ENCODE measurements at regions not wholly inside any gene's neighbourhood (a gene's known extent, or its start where the extent isn't known, plus 50 kb on each side); places are given as distances from the start of the nearest gene placed in this dataset.

GRCh38 chr4:112029771-112030171 is 115.5 kb upstream of the FAM241A start:
- TF ChIP-seq ZNF274 (IDR thresholded peaks at IDR 0.05; ENCODE audit: low read depth, low read length) (no peak), SUZ12 (IDR thresholded peaks at IDR 0.05; ENCODE audit: extremely low read depth, insufficient read depth, insufficient read length) (no peak), YY1 (IDR thresholded peaks at IDR 0.05; ENCODE audit: insufficient read depth, insufficient read length) (no peak)

All from NT2/D1 (cell line).